ENCODE measurements at regions not wholly inside any gene's neighbourhood (a gene's known extent, or its start where the extent isn't known, plus 50 kb on each side); places are given as distances from the start of the nearest gene placed in this dataset.
"Not testable (repeated sequence)": the region's sequence is repeated elsewhere in the genome, so short reads cannot be mapped to it uniquely, and the experiment has no call there.

DNA sequence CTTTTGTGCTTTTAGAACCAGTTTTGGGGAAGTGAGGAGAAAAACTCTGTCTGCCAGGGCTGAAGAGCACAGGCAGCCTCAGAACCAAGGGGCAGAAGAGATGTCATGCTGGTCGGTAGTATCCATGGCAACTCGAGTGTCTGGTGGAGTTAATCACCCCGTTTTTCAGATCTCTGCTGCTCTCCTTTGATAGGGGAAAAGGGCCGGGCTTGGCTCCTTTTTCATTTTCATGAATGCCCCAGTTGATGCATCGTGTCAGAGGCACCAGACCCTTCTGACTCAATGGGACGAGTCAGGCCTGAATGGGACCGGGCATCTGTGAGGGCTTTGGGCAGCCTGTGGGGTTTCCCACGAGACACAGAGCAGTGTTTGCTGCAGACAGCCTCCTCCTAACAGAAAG lies 304.6 kb downstream of the ABCC12 start:
- DNase-seq, result no peak

DNA sequence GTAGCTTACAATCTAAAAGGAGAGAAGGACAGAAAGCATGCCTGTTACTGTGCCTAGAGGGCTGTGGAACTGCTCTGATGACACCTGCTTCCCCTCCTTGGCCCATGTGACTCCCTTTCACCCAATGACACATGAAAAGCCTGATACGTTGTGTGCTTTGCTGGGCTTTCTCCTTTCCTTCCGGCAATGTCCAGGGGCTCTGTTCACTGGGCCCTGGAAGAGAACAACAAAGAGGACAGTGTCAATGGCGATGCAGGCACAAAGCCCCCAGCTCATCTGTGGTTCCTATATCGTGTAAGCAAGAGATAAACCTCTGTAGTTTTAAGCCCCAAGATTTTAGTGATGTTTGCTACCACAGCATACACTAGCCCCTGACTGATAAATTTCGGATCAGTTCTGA lies 306.1 kb downstream of the ABCC12 start:
- no peak for DNase-seq

DNA sequence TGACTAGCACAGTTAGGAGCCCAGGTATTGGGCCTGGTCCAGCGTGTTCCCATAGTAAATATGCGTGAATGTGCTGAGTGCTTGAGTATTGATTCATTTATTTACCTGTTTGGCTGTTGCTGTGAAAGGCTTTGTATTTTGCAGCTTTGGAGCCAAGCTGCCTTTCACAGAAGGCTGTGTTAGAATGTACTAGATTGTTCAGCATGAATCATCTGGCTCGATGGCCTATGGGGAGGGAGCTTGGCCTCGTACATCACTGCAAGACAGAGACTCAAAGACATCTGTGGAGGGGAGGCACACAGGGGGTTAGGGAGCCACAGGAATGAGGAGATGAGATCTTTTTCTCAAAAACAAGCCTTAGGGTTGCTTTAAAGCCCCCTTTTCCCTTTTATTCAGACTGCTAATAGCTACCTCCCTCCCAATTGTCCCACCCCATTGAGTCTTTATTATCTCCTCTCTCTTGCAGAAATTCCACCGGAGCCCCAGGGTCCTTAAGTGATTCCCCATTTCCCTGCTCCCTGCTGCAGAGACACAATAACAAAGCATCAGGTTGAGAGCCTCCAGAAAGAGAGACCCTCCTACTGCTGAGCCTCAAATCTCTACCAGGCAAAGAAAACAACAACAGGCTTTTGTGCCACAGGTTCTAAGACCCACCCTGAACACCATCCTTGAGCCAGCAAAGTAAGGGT lies 307.2 kb downstream of the ABCC12 start:
- DNase-seq, result no peak

DNA sequence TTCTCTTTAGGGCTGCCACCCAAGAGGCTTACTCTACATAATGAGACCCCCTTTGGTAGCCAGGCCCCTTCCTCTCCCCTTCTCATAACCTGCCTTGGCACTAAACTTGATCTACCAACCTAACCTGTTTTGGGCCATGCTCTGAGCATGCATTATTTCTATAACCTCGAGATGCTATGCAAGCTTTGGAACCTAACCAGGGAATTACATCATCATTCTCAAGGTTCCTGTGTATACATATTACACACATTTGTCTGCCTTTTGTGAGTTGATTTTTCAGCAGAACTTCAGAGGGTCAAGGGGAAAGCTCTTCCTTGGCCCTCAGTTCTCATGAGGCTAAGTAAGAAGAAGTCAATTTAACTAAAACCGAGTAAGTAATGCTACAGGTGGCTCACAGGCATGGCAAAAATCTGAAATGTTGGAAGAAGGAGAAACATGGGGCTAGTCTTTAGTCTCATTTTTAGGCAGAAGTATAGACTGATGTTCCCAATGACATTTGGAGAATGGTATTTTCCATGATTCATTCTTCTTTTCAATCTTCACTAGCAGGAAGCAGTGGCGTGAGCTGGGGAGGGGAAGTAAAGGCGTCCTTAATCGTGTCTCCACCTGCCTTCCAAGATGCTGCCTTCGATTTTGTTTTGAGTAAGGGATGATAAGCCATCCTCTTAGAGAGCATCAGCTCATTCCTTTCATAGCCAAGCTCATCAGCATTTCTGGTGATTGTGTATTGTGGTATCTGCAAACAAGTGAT lies 308.4 kb downstream of the ABCC12 start:
- no peak for DNase-seq

DNA sequence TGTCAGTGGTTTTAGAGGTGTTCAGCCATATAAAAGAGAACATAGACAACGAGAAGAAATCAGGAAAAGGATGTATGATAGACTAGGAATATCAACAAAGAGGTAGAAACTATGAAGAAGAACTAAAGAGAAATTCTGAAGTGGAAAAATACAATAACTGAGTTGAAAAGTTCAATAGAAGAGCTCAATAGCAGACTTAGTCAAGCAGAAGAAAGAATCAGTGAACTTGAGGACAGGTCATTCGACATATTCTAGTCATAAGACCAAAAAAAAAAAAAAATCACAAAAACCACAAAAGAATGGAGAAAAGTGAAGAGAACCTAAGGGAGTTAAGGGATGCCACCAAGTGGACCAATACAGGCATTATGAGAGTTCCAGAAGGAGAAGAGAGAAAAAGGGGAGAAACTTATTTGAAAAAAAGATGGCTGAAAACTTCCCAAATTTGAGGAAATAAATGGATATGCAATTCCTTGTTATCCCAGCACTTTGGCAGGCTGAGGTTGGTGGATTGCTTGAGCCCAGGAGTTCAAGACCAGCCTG lies 321.2 kb downstream of the ABCC12 start:
- DNase-seq, result no peak

DNA sequence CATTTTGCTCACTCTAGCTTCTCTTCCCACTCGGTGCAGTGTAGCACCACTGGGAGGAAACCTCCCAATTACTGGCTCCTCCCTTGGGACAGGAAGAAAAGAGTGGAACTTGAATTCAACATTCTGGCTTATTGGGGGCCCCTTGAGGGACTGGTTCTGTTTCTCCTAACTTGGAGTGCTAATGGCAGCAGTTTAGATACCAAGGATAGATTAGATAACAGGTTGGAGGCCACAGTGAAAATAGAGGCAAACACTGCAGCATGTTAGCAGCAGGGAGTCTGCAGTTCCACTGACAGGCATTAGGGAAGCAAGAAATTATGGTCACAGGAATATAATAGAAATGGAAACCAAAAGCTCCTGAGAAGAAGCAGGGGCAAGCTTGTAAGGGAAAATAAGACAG lies 322.0 kb downstream of the ABCC12 start:
- DNase-seq, result no peak

DNA sequence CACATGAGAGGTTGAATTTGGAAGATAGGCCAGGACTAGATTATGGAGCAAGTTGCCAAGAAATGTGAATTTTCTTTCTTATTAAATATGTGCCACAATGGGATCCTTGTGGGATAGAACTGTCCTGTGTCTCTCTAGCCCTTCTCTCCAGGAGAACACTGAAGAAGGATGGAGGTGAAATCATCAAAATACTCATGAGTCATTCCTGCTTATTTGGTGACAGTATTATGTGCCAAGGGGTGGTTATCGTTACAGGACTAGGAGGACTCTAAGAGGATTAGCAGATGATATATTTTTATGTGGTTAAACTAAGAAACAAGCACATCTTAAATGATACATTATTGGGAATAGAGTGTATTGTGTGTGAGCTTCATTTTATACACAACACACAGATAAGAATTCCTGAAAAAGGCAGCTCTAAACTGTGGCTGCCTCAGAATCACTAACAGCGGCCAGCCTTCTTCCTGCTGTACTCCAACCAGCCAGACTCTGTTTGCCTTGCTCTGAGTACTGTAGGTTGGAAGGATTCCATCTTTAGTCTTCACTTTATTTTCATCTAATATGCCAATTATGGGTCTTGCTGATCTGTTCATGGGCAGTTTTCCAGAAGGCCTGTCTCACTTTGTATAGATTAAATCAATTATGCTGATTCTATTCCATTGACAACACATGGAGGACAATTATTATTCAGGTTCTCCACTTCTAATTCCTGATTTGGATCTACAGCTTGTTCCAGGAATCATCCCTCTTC lies 325.8 kb downstream of the ABCC12 start:
- no peak for DNase-seq

DNA sequence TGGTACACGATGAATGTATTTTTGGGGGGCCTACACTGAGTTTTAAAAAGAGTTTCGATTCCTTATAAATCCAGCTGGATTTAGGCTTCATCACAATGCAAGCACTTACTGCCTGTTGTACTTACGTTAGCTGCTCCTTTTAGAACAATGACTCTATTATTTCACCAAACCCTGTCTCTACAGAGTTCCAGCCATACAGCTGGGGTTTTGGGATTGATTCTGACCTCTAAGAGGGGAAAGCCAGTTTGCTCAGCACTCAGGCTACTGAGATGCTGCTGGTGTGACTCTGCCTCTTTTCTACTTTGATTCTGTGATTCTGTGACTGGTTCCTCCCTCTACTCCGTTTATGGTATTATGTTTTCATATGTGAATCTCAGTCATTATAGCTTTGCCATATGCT lies 329.7 kb downstream of the ABCC12 start:
- no peak for DNase-seq

DNA sequence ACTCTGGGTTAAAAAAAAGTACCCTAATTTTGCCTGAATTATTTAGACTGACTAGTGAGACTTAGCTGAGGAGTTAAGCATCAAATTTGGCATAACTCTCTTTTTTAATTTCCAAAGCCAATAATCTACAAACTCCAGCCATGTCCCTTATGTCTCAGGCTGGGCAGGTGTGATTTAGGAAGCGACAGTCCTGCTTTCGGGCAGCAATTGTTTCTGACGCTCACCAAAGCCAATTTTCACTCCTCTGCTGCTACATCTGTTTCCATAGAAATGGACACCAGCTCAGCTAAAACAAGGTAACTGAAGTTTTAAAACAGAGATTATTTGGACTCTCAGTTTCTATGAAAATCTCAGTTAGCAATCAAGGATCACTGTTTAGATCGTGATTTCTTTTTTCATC lies 338.7 kb downstream of the ABCC12 start:
- no peak for DNase-seq

DNA sequence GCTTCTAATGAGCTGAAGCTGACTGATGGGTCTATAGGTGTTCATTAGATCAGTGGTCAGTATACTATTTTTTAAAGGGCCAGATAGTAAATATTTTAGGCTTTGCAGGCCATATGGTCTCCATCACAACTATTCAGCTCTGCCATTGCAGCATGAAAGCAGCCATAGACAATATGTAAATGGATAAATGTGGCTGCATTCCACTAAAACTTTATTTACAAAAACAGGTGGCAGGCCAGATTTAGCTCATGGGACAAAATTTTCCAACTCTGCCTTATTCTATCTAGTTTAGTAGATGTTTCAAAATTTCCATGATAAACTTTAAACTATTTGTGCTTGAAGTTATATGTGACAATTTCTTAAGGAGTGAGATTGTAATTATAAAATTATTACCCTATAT lies 339.3 kb downstream of the ABCC12 start:
- DNase-seq, result no peak

DNA sequence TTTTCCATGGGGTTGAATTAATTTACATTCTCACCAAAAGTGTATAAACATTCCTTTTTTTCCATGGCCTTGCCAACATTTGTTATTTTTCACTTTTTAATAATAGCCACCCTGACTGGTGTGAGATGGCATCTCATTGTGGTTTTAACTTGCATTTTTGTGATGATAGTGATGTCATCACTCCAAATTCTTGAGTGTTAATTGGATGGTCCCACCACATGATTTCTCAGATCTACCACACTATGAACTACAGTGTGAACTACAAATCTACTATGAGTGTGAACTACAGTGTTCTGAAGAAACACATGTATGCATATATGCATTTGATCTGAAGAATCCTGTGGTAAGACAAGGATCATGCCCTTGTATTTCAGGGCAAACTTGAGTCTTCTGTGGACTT lies 340.1 kb downstream of the ABCC12 start:
- DNase-seq, result no peak

DNA sequence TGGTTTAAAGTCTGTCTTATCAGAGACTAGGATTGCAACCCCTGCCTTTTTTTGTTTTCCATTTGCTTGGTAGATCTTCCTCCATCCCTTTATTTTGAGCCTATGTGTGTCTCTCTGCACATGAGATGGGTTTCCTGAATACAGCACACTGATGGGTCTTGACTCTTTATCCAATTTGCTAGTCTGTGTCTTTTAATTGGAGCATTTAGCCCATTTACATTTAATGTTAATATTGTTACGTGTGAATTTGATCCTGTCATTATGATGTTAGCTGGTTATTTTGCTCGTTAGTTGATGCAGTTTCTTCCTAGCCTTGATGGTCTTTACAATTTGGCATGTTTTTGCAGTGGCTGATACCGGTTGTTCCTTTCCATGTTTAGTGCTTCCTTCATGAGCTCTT lies 344.0 kb downstream of the ABCC12 start:
- DNase-seq, result not testable (repeated sequence)

DNA sequence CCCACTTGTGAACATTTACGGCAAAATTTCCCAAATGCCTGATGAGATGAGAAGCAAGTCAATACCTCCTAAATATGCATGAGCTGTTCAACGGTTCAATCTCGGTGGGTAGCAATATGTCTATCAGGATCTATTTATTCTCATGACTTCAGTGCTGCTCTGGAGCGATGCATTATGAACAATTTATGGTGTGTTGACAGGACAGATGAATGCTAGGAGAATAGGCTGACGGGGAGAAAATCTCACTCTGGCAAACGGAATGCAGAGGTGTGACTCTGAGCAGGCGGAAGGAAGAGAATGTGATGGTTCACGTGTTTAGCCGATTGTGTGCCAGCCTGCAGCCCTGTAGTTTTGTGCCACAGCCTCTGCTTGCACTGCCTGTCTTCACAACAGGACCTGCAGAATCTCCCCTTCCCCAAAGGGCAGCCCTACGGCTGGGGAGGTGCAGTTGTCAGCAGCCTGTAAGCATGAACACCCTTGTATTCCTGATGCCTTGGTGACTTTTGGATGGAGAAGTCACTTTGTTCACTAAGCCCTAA lies 345.2 kb downstream of the PHKB start:
- DNase-seq, result no peak

DNA sequence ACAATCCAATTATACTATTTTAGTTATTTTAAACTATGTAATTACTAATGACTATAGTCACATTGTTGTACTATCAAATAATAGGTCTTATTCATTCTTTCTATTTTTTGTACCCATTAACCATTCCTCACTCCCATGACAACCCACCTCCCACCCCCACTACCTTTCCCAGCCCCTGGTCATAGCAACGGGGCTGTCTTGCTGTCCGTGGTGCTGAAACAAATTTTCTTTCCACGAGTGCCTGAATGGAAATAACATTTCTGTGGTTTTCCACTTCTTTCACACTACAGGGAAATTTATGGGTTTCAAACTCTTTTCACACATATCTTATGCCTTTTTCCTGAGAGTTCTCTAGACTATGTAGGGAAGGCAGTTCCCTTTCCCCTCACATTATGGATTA lies 326.6 kb downstream of the PHKB start:
- no peak for DNase-seq

DNA sequence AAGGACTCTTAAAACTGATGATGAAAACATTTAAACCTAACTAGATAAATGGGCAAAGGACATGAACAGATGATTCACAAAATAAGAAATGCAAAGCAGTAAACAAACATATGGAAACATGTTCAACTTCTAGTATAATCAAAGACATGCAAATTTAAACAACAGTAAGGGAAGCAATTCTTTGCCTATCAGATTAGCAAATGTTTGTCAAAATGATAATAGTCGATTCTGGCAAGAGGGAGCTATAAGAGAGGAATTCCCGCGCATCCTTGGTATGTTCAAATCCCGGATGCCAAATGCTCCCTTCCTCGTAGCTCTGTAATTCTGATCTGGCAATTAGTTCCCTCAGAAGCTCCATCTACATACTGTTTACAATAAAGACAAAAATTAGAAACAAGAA lies 320.5 kb downstream of the PHKB start:
- no peak for DNase-seq

DNA sequence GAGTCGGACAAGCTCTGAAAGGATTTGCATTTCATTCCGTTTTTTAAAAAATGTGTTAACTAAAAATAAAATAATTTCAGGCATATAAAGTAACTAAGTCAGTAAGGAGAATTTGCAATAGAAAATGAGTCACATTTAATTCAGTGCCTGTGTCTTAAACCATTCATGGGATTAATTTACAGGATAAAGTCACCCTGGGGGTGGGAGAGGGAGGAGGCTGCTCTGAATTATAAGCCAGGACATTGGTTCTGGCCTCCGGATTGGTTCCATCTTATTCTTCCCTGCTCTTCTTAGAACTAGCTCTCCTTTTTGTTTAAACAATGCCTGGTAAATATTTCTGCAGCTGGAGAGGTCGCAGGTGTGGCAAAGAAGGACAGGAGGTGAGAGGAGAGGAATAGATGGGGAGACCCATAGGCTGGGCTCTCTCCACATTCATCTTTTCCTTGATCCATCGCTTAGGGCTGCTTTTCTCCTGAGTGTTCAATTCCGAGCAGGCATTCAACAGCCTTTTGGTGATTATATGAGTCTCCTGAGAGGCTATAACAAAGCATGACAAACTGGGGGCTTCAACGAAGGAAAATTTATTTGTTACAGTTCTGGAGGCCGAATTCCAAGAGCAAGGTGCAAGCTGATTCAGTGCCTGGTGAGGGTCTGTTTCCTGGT lies 319.2 kb downstream of the PHKB start:
- no peak for DNase-seq

DNA sequence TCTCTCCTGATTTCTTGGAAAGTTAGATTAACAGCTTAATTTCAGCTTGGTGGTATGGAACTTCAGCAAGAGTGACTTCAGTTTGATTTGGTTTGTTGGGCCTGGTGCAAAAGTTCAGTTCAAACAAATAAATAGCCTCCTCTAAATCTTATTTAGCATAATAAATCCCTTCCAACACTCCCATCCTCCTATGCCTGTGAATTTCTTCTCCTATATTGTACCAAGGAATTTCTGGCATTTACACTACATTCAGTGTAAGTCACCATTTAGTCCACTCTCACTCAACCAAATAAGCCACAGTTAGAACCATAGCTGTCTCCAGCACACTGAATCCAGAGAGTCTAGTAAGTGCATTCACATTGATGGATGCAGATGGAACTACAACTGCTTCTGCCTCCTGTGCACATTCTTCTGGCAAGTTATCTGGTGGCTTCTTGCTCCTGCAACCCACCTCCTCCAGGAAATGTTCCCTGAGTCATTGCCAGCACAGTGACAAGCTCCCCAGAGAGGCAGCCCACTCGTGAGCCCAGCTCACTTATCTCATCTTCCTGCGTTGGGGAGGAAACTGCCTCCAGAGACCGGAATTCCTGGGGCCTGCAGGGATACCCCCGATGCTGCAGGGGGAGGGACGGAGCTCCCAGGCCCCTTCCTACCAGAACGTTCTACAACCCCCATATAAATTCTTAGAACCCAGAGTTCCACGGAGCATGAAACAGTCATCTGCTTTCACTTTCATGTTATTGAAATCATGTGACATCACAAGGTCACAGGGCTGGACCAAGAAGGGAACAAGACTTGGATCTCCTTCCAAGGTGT lies 318.3 kb downstream of the PHKB start:
- peak; percentile 27 for DNase-seq

DNA sequence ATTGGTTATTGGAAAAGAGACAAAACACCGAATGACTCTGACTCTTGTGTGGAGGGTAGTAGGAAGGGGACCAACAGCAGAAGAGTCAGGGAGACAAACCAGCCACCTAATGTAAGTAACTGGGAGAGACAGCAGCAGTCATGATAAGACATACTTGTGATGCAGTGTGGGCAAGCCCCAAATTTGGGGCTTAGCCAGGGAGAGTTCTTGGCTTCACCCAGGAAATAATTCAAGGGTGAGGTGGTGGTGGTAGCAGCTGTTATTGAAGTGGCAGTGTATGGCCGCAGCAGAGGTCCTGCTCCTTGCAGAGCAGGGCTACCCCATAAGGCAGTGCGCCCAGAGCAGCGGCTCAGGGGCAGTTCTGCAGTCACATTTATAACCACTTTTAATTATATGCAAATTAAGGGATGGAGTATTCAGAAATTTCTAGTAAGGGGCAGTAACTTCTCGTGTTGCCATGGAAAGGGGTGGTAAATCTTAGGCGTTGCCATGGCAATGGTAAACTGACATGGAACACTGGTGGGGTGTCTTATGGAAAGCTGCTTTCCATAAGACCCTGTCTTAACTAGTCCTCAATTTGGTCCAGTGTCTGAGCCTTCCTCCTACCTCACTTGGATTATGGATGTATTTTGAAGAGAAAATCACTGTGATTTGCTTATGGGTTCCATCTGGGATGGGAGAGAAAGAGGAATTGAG lies 317.1 kb downstream of the PHKB start:
- DNase-seq, result no peak

DNA sequence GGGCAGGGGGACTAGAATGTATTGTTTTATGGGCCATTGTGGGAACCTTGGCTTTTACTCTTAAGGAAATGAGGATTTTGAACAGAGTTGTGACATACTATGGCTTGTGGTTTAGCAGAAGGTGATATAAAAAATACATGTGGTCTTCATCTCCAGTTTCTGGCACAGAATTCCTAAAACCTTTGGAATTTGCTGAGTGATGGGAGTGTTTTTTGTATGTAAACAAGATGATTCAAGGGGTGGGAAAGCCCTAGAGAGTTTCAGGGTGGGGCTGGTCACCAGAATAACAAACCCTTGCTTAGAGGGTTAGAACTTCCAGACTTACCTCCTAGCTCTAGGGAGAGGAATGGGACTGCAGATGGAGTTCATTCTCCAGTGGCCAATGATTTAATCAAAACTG lies 316.1 kb downstream of the PHKB start:
- DNase-seq, result no peak

DNA sequence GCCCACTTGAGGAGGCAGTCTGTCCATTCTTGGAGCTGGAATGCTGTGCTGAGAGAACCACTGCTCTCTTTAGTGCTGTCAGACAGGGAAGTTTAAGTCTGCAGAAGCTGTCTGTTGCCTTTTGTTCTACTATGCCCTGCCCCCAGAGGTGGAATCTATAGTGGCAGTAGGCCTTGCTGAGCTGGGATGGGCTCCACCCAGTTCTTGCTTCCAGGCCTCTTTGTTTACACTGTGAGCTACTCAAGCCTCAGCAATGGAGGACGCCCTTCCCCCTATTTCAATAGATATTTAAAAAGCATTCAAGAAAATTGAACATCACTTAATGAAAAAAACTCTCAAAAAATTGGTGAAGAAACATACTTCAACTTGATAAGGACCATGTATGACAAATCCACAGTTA lies 313.5 kb downstream of the PHKB start:
- no peak for DNase-seq

DNA sequence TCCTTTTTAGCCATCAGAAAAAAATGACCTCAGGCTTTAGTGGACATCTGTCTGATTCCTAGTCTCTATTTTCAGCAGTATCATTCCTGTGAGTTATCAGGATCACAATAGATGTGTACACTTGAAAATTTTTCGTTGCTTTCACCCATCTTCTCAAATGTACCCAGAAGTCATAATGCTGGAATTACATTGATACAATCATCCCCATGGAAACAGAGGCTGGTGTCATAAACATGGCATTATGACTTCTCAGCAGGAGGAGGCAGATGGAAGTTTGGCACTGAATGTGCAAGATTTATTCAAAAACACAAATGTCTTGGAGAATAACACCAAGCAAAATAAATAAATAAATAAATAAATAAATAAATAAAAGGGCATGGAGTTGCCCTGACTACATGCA lies 292.5 kb downstream of the PHKB start:
- no peak for DNase-seq
